Mucosa of stomach (tissue), 1 donor: ENCODE measurements at regions not wholly inside any gene's neighbourhood (a gene's known extent, or its start where the extent isn't known, plus 50 kb on each side); places are given as distances from the start of the nearest gene placed in this dataset.
"Not testable (repeated sequence)": the region's sequence is repeated elsewhere in the genome, so short reads cannot be mapped to it uniquely, and the experiment has no call there.

Source experiments
- H3K27me3 ChIP-seq: one replicate; pipeline ENCODE4 v1.7.0; 2013; ENCODE audit warnings: mild to moderate bottlenecking, low read length; ENCODE audit not compliant: control insufficient read depth, insufficient read depth
- H3K36me3 ChIP-seq: one replicate; pipeline ENCODE4 v1.7.0; 2013; ENCODE audit warnings: low read length; ENCODE audit not compliant: control insufficient read depth, insufficient read depth
- H3K4me1 ChIP-seq: one replicate; pipeline ENCODE4 v1.7.0; 2013; ENCODE audit warnings: mild to moderate bottlenecking, low read length; ENCODE audit not compliant: control insufficient read depth, insufficient read depth
- H3K4me3 ChIP-seq: one replicate; pipeline ENCODE4 v1.7.0; 2013; ENCODE audit warnings: low read length
- H3K9ac ChIP-seq: one replicate; pipeline ENCODE4 v1.7.0; 2013; ENCODE audit warnings: mild to moderate bottlenecking, low read length, moderate library complexity
- H3K9me3 ChIP-seq: one replicate; pipeline ENCODE4 v1.7.0; 2013; ENCODE audit warnings: mild to moderate bottlenecking, low read length, moderate library complexity; ENCODE audit not compliant: control insufficient read depth
- donor health status: Pancreatic carcinoma.

DNA sequence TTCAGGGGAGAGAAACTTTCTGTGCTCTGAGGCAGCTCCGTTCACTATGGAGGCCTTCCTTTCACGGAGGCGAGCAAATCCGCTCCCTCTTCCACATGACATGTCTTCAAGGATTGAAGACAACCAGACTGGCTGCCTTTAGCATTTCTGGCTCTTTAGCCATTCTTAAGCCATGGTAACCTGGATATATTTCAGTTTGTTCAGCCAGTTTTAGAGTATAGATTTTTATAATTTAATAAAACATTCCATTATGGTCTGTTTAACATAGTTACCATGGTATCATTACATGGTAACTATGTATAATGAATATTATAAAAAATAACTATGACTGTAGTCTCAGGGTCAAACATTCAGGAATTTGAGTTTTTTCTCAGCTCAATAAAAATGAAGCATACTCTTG lies 54.2 kb upstream of the NFIA start:
- H3K4me1 ChIP-seq, result no peaks in the 10 kb centered on the region
- no peaks in the 10 kb centered on the region for H3K36me3 ChIP-seq
- H3K27me3 ChIP-seq, result no peaks in the 10 kb centered on the region
- no peaks in the 10 kb centered on the region for H3K9me3 ChIP-seq
- no peak overlapping the region for H3K9ac ChIP-seq
- H3K4me3 ChIP-seq, result no peak overlapping the region

DNA sequence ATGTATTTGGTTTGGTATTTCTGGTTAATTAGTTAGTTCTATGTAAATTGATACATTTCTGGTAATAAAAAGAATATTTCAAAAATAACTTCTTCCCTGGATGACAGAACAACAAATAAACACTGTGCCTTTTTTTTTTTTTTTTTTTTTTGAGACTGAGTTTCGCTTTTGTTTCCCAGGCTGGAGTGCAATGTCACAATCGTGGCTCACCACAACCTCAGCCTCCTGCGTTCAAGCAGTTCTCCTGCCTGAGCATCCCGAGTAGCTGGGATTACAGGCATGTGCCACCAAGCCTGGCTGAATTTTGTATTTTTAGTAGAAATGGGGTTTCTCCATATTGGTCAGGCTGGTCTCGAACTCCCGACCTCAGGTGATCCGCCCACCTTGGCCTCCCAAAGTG lies 64.3 kb upstream of the NFIA start:
- not testable (repeated sequence) for H3K4me1 ChIP-seq, H3K9me3 ChIP-seq, H3K36me3 ChIP-seq, H3K4me3 ChIP-seq, H3K27me3 ChIP-seq, H3K9ac ChIP-seq

DNA sequence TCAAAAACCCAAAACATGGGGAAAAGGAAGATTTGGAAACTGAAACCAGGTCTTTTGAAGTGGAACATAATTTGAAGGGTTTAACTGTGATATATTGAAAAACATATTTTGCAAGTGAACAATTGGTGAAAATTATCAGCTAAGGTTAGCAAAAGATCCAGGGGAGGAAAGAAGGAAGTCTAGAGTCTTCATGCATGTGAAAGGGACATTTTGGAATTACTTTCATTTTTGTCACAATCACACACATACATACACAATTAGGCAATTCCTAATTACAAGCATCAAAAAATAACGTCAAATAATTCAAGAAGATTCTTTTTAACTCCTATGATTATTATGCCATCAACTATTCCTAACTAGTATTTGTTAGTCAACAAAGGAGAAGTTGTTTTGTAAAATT lies 64.7 kb upstream of the NFIA start:
- H3K9me3 ChIP-seq, result no peaks in the 10 kb centered on the region

DNA sequence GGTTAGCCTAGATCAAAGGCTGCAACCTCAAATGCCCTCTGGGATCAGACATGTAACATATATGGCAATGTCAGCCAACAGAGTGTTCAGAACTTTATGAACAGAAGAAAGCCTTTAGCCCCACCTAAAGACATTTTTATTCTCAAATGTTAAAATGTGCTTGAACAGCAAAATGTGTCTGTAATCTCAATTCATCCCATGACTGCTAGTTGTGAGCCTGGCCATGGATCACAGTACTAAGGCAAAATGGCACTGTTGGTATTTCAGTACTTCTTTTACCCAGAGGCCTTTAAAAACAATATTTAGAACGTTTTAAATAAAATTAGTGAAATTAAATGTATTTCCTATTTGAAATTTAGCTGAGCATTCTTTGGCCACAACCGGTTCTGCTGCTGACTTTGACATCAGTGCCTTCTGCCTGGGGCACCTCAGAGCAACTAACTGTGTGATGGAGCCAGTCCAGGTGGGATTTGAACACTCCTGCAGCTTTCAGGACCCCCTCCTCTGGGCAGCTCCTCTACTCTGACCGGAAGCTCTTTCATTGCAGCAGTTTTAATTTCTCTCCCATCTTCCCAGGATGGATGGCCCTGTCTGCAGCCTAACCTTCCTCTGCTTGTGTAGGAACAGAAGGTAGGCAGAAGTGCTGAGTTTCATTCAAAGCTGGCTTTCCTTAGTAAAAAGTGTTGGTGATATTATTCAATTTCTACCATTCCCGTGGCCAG lies 68.3 kb upstream of the NFIA start:
- Histone ChIP-seq H3K4me3 (no peak overlapping the region), H3K27me3 (no peaks in the 10 kb centered on the region), H3K9ac (no peak overlapping the region), H3K4me1 (no peaks in the 10 kb centered on the region), H3K36me3 (no peaks in the 10 kb centered on the region), H3K9me3 (no peaks in the 10 kb centered on the region)

More for the DNA sequence above, 64.7 kb upstream of the NFIA start:
- no peaks in the 10 kb centered on the region for H3K36me3 ChIP-seq
- no peak overlapping the region for H3K9ac ChIP-seq
- H3K4me3 ChIP-seq, result no peak overlapping the region
- H3K27me3 ChIP-seq, result no peaks in the 10 kb centered on the region
- no peaks in the 10 kb centered on the region for H3K4me1 ChIP-seq

DNA sequence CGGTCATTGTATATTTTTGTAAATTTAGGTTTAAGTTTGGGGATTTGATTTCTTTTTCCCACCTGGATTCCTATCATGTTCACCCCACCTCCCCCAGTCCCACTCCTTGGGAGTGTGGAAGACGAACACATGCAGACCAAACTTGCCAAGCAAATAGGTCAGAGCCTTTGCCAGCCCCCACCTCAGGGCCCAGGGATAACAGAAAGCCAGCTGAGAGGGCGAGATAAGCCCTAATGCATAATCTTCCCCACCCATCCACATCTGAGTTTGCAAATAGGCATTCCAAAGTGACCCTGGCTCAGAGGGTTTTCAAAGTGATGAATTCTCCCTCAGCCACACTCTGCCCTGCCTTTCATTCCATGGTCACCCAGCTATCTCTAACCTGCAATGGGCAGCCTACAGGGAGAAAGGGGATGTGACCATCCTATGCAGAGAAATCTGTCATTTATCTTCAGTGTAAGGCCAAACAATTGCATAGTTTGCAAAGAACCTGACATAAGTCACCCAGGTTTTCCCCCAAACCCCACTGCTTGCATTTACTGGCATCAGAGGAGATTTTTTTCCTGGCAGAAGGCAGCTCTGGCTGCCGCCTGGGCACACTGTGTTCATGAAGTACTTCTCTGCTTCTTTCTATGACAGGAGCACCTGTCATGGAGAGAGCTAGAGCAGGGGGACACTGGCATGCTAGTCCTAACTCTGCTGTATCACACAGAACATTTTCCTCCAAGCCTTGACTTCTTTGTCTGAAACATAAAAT lies 69.0 kb upstream of the NFIA start:
- no peaks in the 10 kb centered on the region for H3K36me3 ChIP-seq
- no peak overlapping the region for H3K4me3 ChIP-seq
- no peak overlapping the region for H3K9ac ChIP-seq
- no peaks in the 10 kb centered on the region for H3K9me3 ChIP-seq
- no peaks in the 10 kb centered on the region for H3K4me1 ChIP-seq
- no peaks in the 10 kb centered on the region for H3K27me3 ChIP-seq

DNA sequence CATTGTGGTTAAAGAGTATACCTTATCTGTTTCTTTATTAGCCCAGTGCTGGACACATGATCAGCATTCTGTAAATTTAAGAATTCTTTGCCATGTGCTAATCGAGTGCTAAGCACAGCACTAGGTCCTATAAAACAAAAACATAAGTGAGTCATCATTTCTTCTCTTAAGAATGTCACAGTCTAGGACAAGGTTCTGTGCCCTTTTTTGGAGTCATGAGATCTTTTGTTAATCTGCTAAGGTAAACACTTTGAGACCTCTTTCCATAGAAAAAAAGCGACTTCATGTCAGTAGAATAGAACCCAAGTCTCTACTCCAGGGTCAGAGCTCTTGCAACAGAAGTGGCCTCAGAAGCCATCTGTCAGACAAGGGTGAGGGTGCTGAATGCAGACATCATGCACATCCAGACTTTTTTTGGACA lies 70.0 kb upstream of the NFIA start:
- Histone ChIP-seq H3K36me3 (no peaks in the 10 kb centered on the region), H3K27me3 (no peaks in the 10 kb centered on the region), H3K9me3 (no peaks in the 10 kb centered on the region), H3K9ac (no peak overlapping the region), H3K4me1 (no peaks in the 10 kb centered on the region), H3K4me3 (no peak overlapping the region)

DNA sequence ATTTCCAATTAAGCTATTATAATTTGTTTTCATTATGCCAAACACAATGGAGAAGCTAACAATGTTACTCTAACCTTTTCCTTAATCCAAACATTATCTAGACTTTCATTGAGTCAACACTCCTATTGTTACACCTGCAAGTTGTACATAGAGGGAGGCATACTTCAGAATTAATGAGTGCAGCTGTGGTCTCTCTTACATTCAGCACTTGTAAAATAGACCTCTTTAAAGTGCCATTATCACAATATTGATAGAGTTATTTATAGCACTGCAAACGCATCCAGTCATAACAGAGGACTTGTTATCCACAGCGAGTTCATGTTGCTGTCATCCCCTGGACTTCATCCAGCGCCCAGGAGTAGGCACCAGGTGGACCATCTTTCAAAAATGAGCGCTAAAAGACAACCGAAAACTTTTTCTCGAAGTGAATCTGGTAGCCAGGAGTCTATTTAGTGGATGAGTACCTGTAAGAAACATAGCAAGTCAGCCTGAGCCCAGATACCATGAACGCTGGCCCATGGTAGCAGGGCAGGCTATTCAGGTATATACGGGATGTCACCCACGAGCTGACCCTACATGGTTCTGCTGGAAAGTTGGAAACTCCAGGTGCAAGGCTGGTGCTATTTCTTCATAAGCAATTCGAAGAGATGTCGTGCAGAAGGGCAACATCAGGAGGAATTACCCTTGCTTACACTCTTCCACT lies 70.6 kb upstream of the NFIA start:
- no peaks in the 10 kb centered on the region for H3K9me3 ChIP-seq
- H3K27me3 ChIP-seq, result no peaks in the 10 kb centered on the region
- H3K36me3 ChIP-seq, result no peaks in the 10 kb centered on the region
- H3K4me3 ChIP-seq, result no peak overlapping the region
- no peaks in the 10 kb centered on the region for H3K4me1 ChIP-seq
- H3K9ac ChIP-seq, result no peak overlapping the region

DNA sequence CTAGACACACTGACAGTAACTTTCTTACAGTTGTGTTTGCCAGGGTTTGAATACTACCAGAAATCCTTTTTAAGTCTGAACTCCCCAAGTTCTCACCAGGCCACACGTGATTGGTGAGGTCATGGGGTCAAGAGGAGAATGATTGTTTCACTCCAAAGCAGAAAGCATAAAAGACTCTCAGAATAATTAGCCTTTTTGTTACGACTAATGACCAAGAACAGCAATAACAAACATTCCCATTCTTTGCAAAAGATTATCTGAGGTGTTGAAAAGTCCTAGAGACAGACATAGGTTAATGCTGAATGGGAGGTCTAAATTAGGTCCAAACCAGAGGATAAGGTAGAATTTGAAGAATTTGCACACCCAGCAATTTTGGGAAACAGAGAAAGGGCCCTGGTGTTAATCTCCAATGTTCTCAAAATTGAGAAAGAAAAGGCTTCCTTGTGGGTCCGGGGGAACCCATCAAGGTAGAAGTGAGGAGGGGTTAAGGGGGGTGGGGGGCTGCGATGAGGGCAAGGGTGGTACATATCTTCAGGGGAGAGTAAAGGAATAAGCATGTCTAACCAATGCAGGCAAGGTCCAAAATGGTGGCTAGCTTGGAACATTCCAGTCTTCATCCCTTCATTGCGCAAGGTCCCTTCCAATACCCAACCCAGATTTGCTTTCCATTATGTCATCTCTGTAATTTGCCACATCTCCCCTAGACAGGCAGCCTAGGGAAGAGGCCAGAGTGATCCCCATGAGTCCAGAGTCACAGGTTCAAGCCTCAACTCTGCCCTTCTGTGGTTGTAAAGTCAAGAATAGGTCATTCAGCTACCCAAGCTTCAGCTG lies 74.6 kb upstream of the NFIA start:
- Histone ChIP-seq H3K4me3 (no peak overlapping the region), H3K27me3 (no peaks in the 10 kb centered on the region), H3K9ac (no peak overlapping the region), H3K36me3 (no peaks in the 10 kb centered on the region), H3K9me3 (no peaks in the 10 kb centered on the region), H3K4me1 (no peaks in the 10 kb centered on the region)

DNA sequence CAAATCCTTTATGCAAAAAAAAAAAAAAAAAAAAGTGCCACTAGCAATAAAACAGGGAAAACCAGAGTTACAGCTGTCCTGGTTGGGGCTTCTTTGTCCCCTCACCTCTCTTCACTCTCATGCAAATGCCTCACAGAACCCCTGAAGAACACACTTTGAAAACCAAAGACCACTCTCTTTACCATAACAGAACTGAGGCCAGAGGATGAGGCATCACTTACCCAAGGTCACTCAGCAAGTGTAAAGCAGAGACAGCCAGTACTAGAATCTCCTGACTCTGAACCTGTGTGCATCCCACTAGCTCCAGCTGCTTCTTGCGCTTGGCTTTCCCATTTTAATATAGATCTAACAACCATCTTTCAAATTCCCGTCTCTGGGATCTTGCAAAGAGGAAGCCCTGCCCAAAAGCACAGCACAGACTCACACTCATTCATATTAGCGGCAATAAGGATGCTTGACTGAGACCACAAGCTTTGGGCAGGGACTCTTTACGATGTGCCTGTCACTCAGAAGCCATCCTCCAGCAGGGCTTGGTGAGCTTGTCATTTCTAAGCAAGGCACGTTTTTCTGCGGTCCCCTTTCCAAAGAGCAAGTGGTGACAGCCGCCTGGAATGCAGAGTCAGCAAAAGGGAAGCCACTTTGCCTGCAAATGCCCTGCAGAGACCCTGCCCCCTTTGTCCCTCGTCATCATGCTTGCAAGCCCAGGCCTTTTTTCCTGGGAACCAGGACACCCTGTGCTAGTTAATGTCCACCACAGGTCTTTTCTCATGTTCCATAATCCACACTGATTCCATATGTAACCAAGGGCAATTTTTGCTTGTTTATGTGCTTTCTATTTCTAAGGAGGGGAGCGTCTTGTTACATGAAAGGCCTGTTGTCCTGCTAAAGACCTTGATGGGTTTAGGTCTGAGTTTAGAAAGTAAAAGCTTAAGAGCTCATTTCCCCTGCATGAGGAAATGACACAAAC lies 76.5 kb upstream of the NFIA start:
- H3K4me1 ChIP-seq, result no peaks in the 10 kb centered on the region
- no peaks in the 10 kb centered on the region for H3K36me3 ChIP-seq
- no peak overlapping the region for H3K4me3 ChIP-seq
- H3K27me3 ChIP-seq, result no peaks in the 10 kb centered on the region
- H3K9me3 ChIP-seq, result no peaks in the 10 kb centered on the region
- H3K9ac ChIP-seq, result no peak overlapping the region

DNA sequence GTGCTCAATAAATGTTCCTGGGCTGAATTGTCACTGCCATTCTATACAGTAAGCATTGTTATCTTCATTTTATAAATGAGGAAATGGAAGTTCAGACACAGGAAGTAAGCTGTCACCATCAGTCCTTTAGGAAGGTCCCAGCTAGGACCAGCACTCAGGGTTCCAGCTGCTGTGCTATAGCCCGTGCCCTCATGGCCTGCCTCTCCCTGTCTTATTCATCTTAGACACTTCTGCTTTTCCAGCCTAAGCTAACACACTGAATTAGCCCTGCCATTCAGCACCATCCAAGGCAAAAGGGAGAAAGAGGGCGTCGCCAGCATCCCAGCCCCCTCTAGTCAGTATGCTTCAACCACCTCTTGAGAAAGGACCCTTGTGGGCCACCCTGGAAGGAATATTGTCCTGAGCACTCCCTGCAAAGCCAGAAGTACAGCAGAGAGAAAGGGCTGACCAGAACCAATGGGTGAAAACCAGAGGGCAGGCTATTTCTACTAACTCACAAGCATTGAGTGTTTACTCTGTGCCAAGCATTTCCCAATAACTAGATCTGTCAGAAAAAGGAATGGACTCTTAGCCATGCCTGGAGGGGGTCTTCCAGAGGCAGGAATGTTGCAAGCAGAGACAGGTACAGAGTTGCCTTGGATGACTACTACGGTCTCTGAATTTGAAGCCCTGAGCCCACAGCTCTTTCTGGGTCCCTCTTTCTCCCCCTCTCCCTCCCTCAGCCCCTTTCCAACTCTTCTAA lies 77.9 kb upstream of the NFIA start:
- H3K9ac ChIP-seq, result no peak overlapping the region
- H3K4me1 ChIP-seq, result no peaks in the 10 kb centered on the region
- no peaks in the 10 kb centered on the region for H3K36me3 ChIP-seq
- H3K27me3 ChIP-seq, result no peaks in the 10 kb centered on the region
- no peaks in the 10 kb centered on the region for H3K9me3 ChIP-seq
- no peak overlapping the region for H3K4me3 ChIP-seq
